ENCODE measurements at regions not wholly inside any gene's neighbourhood (a gene's known extent, or its start where the extent isn't known, plus 50 kb on each side); places are given as distances from the start of the nearest gene placed in this dataset.

DNA sequence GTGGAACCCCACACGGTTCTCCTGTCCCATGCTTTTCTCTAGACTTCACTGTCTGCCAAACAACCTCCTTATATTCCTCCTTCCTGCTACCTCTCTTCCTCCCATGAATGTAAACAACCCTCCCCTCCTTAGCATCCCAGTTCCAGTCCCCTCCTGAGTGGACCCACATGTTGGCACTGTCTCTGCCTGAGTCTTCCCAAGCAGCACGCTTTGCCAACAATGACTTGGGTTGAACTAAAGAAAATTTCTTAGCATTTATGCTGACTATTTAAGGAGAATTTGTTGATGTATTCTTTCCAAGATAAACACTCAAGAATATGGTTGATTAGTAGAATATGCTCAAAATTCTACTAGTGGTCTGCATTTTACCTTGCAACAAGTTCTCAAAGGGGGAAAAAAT lies 338.0 kb downstream of the TNS1 start:
- POLR2A ChIA-PET: no interaction called here
- CTCF ChIA-PET: no interaction called here
- TF ChIP-seq, protein P1, sequence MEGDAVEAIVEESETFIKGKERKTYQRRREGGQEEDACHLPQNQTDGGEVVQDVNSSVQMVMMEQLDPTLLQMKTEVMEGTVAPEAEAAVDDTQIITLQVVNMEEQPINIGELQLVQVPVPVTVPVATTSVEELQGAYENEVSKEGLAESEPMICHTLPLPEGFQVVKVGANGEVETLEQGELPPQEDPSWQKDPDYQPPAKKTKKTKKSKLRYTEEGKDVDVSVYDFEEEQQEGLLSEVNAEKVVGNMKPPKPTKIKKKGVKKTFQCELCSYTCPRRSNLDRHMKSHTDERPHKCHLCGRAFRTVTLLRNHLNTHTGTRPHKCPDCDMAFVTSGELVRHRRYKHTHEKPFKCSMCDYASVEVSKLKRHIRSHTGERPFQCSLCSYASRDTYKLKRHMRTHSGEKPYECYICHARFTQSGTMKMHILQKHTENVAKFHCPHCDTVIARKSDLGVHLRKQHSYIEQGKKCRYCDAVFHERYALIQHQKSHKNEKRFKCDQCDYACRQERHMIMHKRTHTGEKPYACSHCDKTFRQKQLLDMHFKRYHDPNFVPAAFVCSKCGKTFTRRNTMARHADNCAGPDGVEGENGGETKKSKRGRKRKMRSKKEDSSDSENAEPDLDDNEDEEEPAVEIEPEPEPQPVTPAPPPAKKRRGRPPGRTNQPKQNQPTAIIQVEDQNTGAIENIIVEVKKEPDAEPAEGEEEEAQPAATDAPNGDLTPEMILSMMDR (IDR thresholded peaks at IDR 0.05; ENCODE audit: control extremely low read depth, extremely low read depth, low read depth, missing control alignments): no peak

DNA sequence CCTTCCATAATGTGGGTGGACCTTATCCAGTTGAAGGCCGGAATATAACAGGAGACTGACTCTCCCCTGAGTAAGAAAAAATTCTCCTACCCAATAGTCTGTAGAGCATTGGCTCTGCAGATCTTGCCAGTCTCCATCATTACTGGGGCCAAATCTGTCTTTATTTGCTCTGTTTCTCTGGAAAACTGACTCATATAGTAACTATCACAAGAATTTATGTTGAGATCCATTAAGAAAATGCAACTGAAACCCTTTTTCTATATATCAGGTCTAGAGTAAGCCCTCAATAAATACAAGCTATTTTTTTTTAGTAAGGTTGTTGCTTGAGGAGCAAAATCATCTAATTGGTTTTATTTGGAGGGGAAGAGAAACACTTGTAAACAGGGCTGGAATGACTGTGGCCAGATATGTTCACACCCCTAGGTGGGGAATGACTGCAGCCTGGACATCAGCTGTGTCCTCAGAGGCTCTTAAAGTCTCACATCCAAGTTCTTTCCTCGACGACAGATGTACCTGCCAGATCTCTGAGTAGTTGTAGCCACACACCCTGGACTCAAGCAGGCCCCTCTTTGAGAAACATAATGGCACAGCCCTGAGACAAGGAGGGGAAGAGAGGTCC lies 339.7 kb downstream of the TNS1 start:
- ChIA-PET POLR2A (no interaction called here), CTCF (interaction anchor here (4.6 kb wide), 1 partner anchor 12 kb away, joined by 28 read pairs; no protein-coding TSS in a partner anchor)
- no peak for DNase-seq (ENCODE audit: extremely low spot score)
- TF ChIP-seq, protein P1 (IDR thresholded peaks at IDR 0.05; ENCODE audit: control extremely low read depth, extremely low read depth, low read depth, missing control alignments): no peak

More for the DNA sequence above, 338.0 kb downstream of the TNS1 start:
- DNase-seq (ENCODE audit: extremely low spot score): no peak

DNA sequence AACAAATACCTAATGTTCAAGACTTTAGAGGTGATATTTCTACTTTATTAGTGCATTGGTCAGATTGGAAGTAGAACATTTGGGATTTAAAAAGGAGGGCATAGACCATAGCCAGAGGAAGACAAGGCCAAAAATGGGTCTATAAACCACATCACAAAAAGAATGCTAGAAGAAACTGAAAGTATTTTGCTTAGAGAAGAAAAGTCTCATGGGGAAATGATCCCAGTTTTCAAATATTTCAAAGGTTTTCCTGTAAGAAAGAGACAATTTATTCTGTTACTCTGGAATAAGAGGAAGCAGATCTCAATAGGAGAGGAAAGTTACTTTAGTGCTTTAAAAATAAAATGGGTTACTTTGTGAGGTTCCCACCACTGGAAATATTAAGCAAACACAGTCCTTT lies 341.4 kb downstream of the TNS1 start:
- ChIA-PET POLR2A (no interaction called here), CTCF (interaction anchor here (4.6 kb wide), 1 partner anchor 10 kb away, joined by 28 read pairs; no protein-coding TSS in a partner anchor)
- no peak for DNase-seq (ENCODE audit: extremely low spot score)
- TF ChIP-seq, protein P1 (IDR thresholded peaks at IDR 0.05; ENCODE audit: control extremely low read depth, extremely low read depth, low read depth, missing control alignments): no peak

DNA sequence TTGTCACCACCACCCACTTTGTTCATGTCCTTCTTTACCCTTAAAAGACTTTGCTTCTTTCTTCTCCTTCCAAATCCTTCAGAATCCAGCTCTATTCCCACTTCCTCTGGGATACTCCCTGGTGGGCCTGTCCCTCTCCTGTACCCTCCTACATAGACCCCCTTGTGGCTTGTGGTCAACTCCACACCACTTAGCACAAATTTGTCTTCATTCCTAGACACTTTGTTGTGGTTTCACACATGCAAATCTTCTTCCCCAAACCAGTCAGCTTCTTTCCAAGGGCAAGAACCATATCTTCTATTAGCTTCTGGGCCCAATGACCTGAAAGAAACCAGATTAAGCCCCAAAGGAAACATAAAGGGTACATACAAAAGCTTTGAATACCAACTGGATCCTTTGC lies 342.4 kb downstream of the TNS1 start:
- POLR2A ChIA-PET: no interaction called here
- no peak for DNase-seq (ENCODE audit: extremely low spot score)
- TF ChIP-seq, protein P1 (IDR thresholded peaks at IDR 0.05; ENCODE audit: control extremely low read depth, extremely low read depth, low read depth, missing control alignments): no peak
- CTCF ChIA-PET: interaction anchor here (4.6 kb wide), 1 partner anchor 9 kb away, joined by 28 read pairs; no protein-coding TSS in a partner anchor

DNA sequence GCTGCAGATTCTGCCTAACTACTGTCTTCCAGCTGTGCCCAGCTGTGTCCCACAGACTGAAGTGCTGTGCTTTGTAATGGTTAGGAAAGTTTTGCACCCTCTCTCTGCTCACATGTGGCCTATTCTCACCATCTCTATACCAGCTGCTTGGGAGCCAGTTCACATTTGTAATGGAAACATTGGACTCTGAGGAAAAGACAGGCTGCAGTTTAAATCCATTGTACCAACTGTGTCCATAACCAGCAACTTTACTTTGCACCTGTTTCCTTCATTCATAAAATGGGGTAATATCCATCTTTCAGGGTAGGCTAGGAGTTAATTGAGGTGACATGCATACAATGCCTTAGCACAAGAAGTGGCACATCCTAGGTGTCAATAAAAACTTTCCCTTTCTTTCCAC lies 344.0 kb downstream of the TNS1 start:
- CTCF ChIA-PET: no interaction called here
- POLR2A ChIA-PET: no interaction called here
- TF ChIP-seq, protein P1 (IDR thresholded peaks at IDR 0.05; ENCODE audit: control extremely low read depth, extremely low read depth, low read depth, missing control alignments): no peak
- no peak for DNase-seq (ENCODE audit: extremely low spot score)

DNA sequence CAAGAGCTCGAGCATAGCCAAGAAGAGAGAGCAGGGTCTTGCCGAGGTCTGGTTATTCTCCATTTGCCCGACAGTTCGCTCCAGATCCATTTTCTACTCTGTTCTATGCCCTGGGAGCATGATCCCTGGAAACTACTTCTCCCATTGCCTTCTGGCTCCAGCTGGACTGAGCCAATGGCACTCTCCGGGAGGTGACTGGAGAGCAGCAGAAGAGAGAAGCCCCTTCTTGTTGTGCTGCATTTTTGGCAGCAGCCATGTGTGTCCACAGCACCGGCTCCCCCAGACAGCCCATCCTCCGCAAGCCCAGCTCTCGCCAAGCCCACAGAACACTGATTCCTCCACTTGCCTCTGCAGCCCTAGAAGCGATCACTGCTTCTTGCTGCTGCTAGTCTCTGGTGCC lies 345.5 kb downstream of the TNS1 start:
- CTCF ChIA-PET: no interaction called here
- POLR2A ChIA-PET: no interaction called here
- no peak for DNase-seq (ENCODE audit: extremely low spot score)
- TF ChIP-seq, protein P1 (IDR thresholded peaks at IDR 0.05; ENCODE audit: control extremely low read depth, extremely low read depth, low read depth, missing control alignments): no peak

Measured in GM10248 (cell line).